ENCODE measurements at regions not wholly inside any gene's neighbourhood (a gene's known extent, or its start where the extent isn't known, plus 50 kb on each side); places are given as distances from the start of the nearest gene placed in this dataset.

DNA sequence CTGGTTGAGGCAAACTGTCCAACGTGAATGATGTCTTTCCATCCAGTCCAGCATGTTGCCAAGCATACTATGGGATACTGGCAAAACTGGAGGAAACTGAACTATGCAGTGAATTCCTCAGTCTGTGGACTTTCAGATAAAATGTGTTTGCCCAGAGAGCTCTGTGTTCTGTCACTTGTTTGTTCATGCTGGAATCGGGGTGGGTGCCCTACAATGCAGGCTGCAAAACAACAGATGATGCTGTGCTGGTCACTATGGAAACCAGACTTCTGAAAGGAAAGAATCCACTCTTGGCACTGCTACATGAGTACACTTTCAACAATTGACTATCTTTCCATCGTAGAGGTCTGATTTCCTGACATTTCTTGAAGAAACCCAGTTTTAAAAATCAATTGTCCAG, 272.5 kb upstream of the ARHGEF26 start:
- Histone ChIP-seq H3K9me3 (no peaks in the 10 kb centered on the region), H3K36me3 (no peaks in the 10 kb centered on the region), H3K4me3 (no peak overlapping the region), H3K4me1 (no peaks in the 10 kb centered on the region), H3K27ac (no peak overlapping the region), H3K27me3 (no peaks in the 10 kb centered on the region)
- DNase-seq (no peak), ATAC-seq (no peak)
- 44 to 64% (median 48%) methylated on average over 3 of the region's 3 CpGs for WGBS, 4 donors
- TF ChIP-seq CTCF (IDR thresholded peaks at IDR 0.05) (no peak), POLR2A (IDR thresholded peaks at IDR 0.05) (no peak)
- intact Hi-C loops (cut with DNase I), result no loop called here

DNA sequence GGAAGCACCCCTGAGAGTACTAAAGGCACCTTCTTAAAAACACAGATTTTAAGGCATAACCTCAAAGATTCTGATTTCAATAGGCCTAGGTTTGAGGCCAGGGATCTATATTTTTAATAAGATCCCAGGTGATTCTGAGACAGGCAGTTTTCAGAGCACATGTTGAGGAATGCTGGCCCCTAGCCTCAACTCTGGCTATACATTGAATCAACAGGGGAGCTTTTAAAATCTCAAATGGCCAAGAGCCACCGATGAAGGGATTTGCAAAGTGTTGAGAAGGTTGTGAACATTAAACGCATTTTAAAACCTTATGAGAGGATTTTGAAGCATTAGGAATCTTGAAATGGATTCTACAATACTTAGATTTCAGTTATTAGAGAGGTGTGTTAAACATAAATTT, 268.8 kb upstream of the ARHGEF26 start:
- no peaks in the 10 kb centered on the region for H3K4me1 ChIP-seq
- ATAC-seq, result no peak
- no peak for TF ChIP-seq CTCF (IDR thresholded peaks at IDR 0.05)
- no peak for TF ChIP-seq POLR2A (IDR thresholded peaks at IDR 0.05)
- H3K27ac ChIP-seq, result no peak overlapping the region
- 54 to 62% (median 59%) methylated on average over 2 of the region's 2 CpGs for WGBS, 4 donors
- intact Hi-C loops (cut with DNase I), result no loop called here
- H3K27me3 ChIP-seq, result peaks cover 0 to 7% (median 0%) of the 10 kb centered on the region in 9 donors
- no peak for DNase-seq
- H3K4me3 ChIP-seq, result no peak overlapping the region
- H3K36me3 ChIP-seq, result no peaks in the 10 kb centered on the region
- H3K9me3 ChIP-seq, result no peaks in the 10 kb centered on the region

DNA sequence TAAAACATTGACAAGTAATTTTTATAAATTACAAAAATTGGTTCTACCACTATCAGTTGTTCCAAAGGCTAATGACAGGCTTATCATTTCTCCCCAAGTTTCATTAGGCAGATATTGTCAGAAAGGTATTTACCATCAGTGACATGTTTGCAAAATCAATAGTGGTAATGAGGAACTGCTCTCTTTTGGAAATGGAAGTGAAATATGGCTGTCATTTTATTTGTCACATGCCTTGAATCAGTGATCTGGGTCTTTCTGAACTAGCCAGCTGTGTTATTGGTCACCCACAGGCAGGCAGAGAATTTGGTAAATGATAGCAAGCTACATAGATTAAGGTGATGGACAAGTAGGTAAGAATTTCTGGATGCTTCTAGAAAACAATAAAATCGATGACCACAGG, 268.0 kb upstream of the ARHGEF26 start:
- intact Hi-C loops (cut with DNase I), result no loop called here
- Histone ChIP-seq H3K9me3 (no peaks in the 10 kb centered on the region), H3K4me1 (no peaks in the 10 kb centered on the region), H3K36me3 (no peaks in the 10 kb centered on the region), H3K27ac (no peak overlapping the region), H3K27me3 (peaks cover 0 to 7% (median 0%) of the 10 kb centered on the region in 9 donors), H3K4me3 (no peak overlapping the region)
- DNase-seq (no peak), ATAC-seq (no peak)
- TF ChIP-seq CTCF (IDR thresholded peaks at IDR 0.05), result no peak
- no peak for TF ChIP-seq POLR2A (IDR thresholded peaks at IDR 0.05)
- whole genome bisulfite sequencing, 4 donors, result 81 to 89% (median 82%) methylated on average over 1 of the region's 1 CpG

DNA sequence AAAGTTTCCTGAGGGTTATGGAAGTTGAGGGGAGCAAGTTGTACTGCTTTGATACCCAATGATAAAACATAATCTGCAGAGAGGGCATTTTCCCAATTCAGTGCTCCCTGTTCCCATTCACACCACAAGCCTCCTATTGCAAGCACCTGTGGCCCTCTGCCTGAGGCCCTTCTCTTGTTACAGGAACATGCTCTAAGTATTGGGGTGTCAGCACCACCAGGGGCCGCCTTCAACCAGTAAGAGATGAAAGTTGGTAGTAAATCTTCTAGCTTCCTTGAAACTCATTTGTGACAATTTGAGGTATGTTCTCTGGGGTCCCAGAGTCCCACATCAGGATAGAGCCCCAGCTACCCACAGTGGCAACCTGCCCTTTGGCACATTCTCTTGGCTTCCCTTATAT, 265.4 kb upstream of the ARHGEF26 start:
- Histone ChIP-seq H3K27me3 (peaks cover 0 to 7% (median 0%) of the 10 kb centered on the region in 9 donors), H3K9me3 (no peaks in the 10 kb centered on the region), H3K4me1 (no peaks in the 10 kb centered on the region), H3K27ac (no peak overlapping the region), H3K4me3 (no peak overlapping the region), H3K36me3 (no peaks in the 10 kb centered on the region)
- ATAC-seq, result no peak
- TF ChIP-seq POLR2A (IDR thresholded peaks at IDR 0.05) (no peak), CTCF (IDR thresholded peaks at IDR 0.05) (no peak)
- no peak for DNase-seq
- WGBS, 4 donors, result 83 to 100% (median 89%) methylated on average over 1 of the region's 1 CpG
- intact Hi-C loops (cut with DNase I), result no loop called here

Data from heart left ventricle (tissue), 16 donors.